ENCODE measurements at regions not wholly inside any gene's neighbourhood (a gene's known extent, or its start where the extent isn't known, plus 50 kb on each side); places are given as distances from the start of the nearest gene placed in this dataset.

GRCh38 chr13:86992251-86992650 is 678.9 kb upstream of the SLITRK5 start:
- Mint-ChIP-seq H3K4me3 (no peak overlapping the region), H3K4me1 (no peaks in the 10 kb centered on the region), H3K27me3 (ENCODE audit: low read depth) (no peaks in the 10 kb centered on the region), H3K36me3 (no peaks in the 10 kb centered on the region), H3K9me3 (peaks cover 24% of the 10 kb centered on the region), H3K27ac (no peak overlapping the region)
- no peak for DNase-seq (ENCODE audit: low spot score in 2 of 2, unreplicated experiment in 2 of 2)
- no peak for TF ChIP-seq CTCF (IDR thresholded peaks at IDR 0.05; ENCODE audit: unreplicated experiment)

- no peak overlapping the region for H3K27ac Mint-ChIP-seq
- no peak for TF ChIP-seq CTCF (IDR thresholded peaks at IDR 0.05; ENCODE audit: unreplicated experiment)
- no peak overlapping the region for H3K4me3 Mint-ChIP-seq
- H3K36me3 Mint-ChIP-seq: no peaks in the 10 kb centered on the region
- H3K9me3 Mint-ChIP-seq: peaks cover 15% of the 10 kb centered on the region
- no peak for DNase-seq (ENCODE audit: low spot score in 2 of 2, unreplicated experiment in 2 of 2)
- no peaks in the 10 kb centered on the region for H3K4me1 Mint-ChIP-seq
- H3K27me3 Mint-ChIP-seq (ENCODE audit: low read depth): no peaks in the 10 kb centered on the region
Observed at GRCh38 chr13:87003265-87003664, 667.9 kb upstream of the SLITRK5 start.

- Mint-ChIP-seq H3K9me3 (peaks cover 15% of the 10 kb centered on the region), H3K4me1 (no peaks in the 10 kb centered on the region), H3K36me3 (no peaks in the 10 kb centered on the region), H3K4me3 (no peak overlapping the region), H3K27me3 (ENCODE audit: low read depth) (no peaks in the 10 kb centered on the region), H3K27ac (no peak overlapping the region)
- no peak for DNase-seq (ENCODE audit: low spot score in 2 of 2, unreplicated experiment in 2 of 2)
- no peak for TF ChIP-seq CTCF (IDR thresholded peaks at IDR 0.05; ENCODE audit: unreplicated experiment)
Observed at GRCh38 chr13:87005511-87005910, 665.7 kb upstream of the SLITRK5 start.

GRCh38 chr13:87035526-87035925 is 635.6 kb upstream of the SLITRK5 start:
- H3K4me1 Mint-ChIP-seq: no peaks in the 10 kb centered on the region
- no peak overlapping the region for H3K4me3 Mint-ChIP-seq
- H3K36me3 Mint-ChIP-seq: no peaks in the 10 kb centered on the region
- DNase-seq (ENCODE audit: low spot score in 2 of 2, unreplicated experiment in 2 of 2): no peak
- no peaks in the 10 kb centered on the region for H3K9me3 Mint-ChIP-seq
- no peak overlapping the region for H3K27ac Mint-ChIP-seq
- no peak for TF ChIP-seq CTCF (IDR thresholded peaks at IDR 0.05; ENCODE audit: unreplicated experiment)
- no peaks in the 10 kb centered on the region for H3K27me3 Mint-ChIP-seq (ENCODE audit: low read depth)

GRCh38 chr13:87042946-87043345 is 628.2 kb upstream of the SLITRK5 start:
- Mint-ChIP-seq H3K4me1 (no peaks in the 10 kb centered on the region), H3K9me3 (peaks cover 12% of the 10 kb centered on the region), H3K27ac (no peak overlapping the region), H3K27me3 (ENCODE audit: low read depth) (no peaks in the 10 kb centered on the region), H3K36me3 (no peaks in the 10 kb centered on the region), H3K4me3 (no peak overlapping the region)
- no peak for TF ChIP-seq CTCF (IDR thresholded peaks at IDR 0.05; ENCODE audit: unreplicated experiment)
- DNase-seq (ENCODE audit: low spot score in 2 of 2, unreplicated experiment in 2 of 2): no peak

GRCh38 chr13:87052731-87053130 is 618.4 kb upstream of the SLITRK5 start:
- DNase-seq (ENCODE audit: low spot score in 2 of 2, unreplicated experiment in 2 of 2): no peak
- no peak overlapping the region for H3K27ac Mint-ChIP-seq
- H3K4me3 Mint-ChIP-seq: no peak overlapping the region
- H3K9me3 Mint-ChIP-seq: peaks cover 5% of the 10 kb centered on the region
- no peaks in the 10 kb centered on the region for H3K36me3 Mint-ChIP-seq
- TF ChIP-seq CTCF (IDR thresholded peaks at IDR 0.05; ENCODE audit: unreplicated experiment): no peak
- H3K27me3 Mint-ChIP-seq (ENCODE audit: low read depth): no peaks in the 10 kb centered on the region
- H3K4me1 Mint-ChIP-seq: no peaks in the 10 kb centered on the region

All from mesothelial cell of epicardium (in vitro differentiated cells).